NCI-H187 (cell line): ENCODE measurements at regions not wholly inside any gene's neighbourhood (a gene's known extent, or its start where the extent isn't known, plus 50 kb on each side); places are given as distances from the start of the nearest gene placed in this dataset.

Experiments
- DNase-seq, 2 experiments: peaks; one replicate each; lab custom pipeline; 2025; lab: John Stamatoyannopoulos, UW

DNA sequence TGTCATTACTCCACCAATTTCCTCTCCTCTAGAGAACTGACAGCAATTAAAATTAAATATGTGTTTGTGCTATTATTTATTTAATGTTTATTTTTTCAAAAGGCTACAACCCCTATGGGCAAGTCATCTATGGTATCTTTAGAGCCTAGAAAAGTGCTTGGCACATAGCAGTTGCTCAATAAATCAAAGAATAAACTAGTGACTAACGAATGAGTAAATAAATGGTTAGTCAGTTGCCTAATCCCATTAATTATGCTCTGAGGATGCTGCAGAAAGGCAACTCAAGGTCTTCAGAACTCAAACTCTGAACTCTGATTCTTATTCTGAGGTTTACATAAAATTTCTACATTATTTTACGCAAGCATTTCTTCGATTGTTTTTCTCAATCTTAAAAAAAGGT is 193.0 kb upstream of the TSHZ2 start:
- no peak for DNase-seq

DNA sequence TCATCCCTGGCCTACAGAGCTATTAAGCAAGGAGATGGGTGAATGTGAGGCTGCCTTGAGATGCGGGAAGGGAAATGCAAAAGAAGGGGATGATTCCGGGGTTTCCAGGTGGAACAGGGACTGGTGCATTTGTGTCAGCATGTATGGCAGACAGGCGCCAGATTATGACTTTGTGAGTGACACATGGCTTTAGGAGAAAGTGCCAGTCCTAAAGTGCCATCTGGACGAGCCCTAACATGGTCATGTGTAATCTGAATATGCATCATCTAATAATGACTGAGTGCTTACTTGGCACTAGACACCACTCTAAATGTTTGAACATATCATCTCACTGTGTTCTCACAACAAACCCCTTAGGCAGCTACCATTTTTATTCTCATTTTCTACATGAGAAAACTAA is 195.0 kb upstream of the TSHZ2 start:
- no peak for DNase-seq

DNA sequence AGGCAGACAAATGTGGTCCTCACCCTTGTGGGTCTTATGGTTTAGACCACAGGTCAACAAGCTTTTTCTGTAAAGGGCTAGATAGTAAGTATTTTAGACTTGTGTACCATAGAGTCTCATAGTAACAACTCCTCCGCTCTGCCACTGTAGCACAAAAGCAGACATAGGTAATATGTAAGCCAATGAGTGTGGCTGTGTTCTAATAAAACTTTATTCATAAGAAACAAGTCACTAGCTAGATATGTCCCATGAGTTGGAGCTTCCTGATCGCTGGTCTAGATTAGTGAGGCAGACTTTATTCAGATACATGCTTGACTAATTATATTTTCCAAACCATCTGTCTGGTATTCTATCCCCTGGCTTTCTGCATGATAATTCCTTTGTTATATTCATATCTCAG is 196.4 kb upstream of the TSHZ2 start:
- DNase-seq = no peak

DNA sequence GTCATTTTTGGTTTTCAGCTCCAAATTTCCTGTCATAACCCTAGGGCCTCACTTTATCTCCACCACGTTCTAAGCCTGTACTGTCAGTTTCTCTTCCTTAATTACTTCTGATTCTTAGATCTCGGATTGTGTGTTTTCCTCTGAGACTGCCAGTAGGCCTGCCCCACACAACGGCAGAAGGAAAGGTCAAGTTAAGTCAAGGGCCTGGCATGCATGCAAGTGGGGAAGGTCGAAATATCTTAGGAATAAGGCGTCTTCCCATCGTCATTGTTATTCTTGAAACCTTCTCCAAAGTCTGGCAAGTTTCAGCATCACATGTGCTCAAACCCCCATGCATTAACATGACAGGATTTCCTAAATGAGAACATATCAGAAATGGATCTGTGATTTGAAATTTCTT is 203.5 kb upstream of the TSHZ2 start:
- no peak for DNase-seq

DNA sequence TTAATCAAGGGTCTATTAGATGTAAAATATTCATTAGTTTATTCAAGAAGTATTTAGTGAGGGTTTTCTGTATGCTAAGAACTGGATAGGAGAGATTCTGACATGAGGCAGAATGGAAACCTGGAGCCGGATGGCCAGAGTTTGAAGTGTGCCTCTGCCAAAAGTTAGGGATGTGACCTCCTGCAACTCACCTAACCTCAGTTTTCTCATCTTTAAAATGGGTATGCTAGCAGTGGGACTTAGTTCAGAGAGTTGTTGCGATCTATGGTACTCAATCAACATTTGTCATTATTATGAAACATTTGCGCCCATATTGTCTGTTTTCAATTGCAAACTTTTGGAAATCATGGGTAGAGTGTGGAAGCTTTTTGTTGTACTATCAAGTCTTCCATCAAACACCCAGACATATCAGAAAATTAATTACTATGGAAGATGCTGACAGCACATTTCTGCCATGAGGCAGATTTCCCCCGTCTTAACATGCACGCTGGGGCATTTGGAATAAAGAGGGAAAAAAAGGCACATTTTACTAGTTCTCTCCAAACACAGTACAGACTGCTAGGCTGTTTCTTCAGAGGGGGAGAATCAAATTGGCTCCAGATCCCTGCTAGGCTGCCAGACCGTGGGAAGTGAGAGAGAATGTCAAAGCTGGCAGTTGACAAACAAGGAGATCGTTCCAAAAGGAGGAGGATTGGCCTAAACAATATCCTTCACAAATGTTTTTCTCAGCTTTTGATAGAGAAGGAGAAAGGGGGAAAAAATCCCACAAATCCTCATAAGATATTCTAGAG is 205.3 kb upstream of the TSHZ2 start:
- no peak for DNase-seq

DNA sequence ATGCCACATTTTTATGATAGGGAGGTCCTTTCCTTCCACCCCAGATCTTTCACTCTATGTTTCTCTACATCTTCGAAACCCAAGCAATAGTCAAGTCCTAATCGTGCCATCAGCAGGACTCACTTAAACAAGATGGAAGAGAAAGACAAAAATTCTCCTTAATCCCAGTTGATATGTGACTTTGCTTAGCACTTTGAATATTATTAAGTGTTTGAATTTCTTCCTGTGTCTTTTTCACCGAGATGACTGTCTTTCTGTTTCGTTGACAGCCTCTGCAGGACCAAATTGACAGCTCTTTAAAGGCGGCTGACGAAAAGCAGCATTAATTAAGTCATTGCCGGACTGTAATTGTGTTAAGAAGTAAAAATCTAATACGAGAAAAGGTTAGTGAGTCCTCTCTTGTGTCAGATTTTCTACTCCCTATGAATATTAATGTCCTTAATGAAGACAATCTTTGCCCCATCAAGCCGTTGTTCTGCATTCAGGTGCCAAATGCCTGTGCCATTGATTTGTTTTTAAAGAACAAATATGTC is 208.8 kb upstream of the TSHZ2 start:
- DNase-seq = no peak

DNA sequence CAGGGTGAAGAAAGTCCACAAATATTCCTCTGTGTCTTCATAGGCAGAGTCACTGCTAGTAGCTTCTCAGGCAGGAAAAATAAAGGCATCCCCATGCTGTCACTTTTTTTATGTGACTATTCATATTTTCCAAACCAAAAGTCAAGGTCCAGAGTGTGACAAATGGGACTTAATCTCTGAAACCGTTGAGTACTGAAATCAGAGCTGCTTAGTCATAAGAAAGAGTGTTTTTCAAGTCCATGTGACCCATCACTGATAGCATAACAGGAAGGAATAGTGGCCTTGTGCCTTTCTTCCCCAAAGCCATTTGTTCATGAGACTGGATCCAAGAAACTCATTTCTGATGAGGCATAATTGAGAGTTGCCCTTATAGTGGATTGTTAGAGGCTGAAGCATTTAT is 210.3 kb upstream of the TSHZ2 start:
- DNase-seq = no peak

DNA sequence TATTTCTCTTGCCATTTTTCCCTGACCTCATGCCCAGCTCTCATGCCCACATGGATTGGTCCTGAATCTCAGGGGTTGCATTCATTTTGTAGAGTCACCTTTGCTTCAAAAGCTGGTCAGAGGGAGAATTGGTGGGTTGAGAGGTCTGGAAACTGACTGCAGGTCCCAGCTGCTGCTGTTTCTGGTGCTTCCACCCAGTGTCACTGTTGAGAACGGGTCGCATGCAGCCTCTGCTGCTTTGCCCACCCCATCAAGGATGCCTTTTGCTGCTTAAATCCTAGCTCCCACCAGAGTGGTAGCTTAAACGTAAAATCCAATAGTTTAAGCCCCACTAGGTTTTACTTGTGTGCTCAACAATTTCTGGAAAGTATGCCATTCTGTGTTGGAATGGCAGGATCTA is 211.4 kb upstream of the TSHZ2 start:
- DNase-seq = no peak

DNA sequence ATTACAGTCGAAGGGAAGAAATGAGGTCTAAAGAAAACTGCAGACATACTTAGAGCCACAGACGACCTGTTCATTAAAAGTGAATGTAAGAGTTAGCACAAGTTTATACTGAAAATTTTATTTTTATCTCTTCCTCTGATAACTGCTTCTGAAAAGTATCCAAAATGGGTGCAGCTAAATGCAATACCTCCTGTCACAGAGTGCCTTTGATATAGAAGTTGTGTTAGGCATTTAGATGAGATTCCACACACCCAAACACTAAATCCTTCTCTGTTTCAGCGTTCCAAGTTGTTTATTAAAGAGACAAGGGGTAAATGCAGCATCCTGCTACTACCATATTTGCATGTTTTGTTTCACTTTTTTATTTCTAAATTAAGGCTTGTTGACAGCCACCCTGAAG is 214.7 kb upstream of the TSHZ2 start:
- no peak for DNase-seq

DNA sequence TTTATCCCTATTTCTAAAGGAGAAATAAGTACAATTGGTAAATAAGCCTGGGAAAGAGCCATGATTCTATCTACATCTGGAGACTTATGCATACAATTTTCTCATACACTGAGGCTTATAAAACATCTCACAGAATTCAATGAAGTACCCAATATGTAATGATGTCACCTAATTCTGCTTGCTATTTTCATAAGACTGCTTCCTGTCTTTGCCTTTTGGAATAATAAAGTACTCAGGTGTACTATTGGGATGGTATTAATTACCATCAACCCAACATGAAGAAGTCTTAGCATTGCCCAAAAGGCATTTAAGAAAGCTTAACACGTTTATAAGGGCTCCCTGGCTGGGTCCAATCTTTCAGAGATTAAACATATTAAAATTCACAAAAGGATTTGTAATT is 216.4 kb upstream of the TSHZ2 start:
- no peak for DNase-seq

DNA sequence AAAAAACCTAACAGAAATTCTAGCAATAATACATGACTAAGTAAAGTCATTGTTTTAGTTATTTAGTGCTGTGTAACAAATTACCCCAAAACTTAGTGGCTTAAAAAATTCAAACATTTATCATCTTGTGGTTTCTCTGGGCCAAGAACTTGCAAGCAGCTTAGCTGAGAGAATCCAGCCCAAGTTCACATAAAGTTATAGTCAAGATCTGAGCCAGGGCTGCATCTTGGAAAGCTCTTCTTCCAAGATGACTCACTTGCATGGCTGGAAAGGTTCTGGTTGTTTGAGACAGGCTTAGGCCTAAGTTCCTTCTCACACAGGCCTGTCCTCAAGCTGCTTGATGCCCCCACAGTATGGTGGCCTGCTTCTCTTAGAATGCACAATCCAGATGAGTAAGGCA is 217.8 kb upstream of the TSHZ2 start:
- no peak for DNase-seq

DNA sequence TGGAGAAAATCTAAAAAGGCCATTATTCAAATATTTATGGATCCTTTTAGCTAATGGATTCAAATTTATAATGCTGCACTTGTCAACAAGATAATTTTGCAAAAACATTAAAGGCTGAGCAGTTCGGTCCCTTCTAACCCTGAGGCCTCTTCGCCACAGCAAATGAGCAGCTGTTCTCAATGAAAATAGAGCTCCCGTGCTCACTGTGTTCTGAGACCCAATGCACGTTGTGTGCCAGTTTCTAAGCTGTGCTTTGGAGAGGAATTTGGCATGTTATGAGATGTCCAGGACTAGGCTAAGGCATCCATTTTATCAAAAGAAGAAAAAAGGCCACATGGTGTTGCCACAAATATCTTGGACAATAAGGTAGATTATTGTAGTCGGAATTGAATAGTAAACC is 220.1 kb upstream of the TSHZ2 start:
- no peak for DNase-seq

DNA sequence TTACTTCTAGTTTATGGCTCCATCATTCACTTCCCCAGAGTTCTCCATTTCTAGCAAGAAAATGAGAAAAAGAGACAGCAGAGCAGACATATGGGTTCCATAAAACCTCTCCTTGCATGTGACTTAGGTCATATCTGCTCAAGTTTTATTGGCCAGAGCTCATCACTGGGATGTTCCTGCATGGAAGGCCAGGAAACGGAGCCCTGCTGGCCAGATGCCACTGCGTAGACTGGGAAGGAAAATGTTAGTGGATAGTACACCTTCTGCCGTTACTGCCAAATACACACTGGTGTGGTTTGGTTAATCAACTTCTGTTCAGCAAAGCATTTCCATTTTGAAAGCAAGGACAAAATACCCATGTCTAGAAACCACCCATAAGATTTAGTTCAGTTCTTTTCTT is 220.6 kb upstream of the TSHZ2 start:
- DNase-seq = no peak

DNA sequence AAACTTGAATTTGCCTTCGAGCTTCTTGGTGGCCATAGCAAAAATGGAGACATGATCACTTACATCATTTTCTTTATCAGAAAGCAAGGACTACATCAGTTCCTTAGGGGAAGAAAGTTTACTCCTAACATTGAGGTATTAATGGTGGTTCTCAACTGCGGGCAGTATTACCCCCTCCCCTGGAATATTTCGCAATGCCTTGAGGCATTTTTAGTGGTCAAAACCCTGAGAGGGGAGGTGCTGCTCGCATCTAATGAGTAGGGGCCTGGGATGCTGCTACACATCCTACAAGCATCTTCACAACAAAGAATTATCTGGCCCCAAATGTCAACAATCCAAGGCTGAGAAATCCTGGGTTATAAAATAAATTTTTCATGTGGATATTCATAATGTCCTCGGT is 222.2 kb upstream of the TSHZ2 start:
- no peak for DNase-seq

DNA sequence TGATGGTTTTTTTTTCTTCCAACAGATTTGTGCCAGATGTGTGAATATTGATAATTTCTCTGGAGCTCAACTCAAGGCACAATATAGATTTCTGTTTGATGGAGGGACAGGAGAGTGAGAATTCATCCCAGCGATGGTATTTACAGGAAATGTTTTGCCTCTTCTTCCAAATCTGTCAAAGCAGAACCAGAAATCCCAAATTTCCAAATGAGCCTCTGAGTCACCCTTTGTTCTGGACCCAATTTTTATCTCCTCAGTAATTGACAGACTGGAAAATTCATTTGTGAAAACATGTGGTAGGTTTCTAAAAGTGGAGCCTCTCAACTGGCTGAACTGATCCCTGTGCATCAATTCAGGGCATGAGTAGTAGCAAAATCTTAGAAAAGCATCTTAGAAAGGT is 223.2 kb upstream of the TSHZ2 start:
- no peak for DNase-seq

DNA sequence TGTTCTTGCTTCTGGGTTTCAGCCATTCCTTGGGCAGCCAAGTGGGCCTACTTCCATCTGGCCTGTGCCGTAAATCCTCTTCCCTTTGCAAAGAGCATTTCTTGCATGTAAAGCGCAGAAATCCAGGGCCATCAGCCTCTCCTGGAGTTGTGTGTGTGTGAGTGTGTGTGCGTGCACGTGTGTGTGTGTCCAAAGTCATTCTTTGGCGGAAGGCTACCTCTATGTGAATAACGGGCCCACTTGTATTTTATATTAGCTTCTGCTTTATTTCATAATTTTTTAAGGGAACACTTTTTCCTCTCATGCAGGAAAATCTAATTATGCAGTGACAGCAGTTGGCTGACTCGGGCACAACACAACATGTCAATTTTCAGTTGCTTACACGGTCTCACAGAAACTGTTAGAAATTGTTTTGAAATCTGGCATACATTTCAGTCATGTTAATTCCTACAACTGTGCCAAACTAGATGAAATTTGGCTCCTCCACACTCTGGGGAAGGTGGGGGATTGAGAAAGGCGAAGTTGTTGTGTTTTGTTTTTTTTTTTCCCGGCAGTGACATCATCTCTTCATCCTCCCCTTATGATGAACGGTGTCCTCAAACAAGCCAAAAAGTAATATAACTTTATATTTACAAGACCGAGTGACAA is 223.7 kb upstream of the TSHZ2 start:
- DNase-seq = no peak

DNA sequence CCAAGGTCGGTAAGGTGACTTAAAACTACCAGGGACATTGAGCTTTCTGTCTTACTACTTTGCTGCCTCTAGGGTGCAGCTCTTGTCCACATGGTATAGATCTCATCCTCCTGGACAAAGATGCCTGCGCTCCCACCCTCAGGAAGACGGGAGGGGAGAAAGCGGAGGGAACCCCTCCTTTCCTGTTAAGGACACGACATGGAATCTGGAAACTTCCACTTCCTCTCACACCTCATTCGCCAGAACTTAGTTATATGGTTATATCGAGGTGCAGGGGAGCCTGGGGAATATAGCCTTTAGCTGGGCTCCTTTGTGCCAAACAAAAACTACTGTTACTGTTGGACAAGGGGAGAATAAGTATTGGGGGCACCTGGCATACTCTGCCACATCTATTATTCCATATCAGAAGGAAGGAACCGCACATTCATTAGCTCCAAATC is 224.3 kb upstream of the TSHZ2 start:
- no peak for DNase-seq

DNA sequence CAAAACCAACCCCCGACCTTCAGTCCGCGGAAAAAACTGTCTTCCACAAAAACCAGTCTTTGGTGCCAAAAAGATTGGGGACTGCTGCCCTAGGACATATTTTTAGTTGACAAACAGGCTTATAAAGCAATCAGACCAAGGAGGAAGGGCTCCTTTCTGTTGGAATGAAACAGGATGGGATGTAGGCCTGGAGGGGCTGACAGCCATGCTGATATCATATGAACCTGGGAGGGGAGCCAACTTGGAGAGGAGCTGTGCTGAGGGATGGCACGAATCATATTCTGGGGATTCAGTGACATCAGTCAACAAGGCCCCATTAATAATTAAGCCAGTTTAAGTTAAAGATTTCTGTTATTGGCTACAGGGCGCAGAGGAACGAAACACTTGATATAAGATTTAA is 225.4 kb upstream of the TSHZ2 start:
- DNase-seq = no peak

DNA sequence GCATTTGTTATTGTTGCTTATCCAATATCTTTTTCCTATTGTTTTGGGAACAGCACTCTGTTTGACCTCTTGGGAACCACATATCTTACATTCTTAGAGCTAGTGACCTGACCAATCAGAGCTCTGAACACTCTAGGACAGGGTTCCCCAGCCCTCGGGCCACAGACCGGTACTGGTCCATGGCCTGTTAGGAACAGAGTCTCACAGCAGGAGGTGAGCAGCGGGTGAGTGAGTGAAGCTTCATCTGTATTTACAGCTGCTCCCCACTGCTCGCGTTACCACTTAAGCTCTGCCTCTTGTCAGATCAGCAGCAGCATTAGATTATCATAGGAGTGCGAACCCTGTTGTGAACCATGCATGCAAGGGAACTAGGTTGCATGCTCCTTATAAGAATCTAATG is 226.0 kb upstream of the TSHZ2 start:
- DNase-seq = peak; percentile 12 to 13

DNA sequence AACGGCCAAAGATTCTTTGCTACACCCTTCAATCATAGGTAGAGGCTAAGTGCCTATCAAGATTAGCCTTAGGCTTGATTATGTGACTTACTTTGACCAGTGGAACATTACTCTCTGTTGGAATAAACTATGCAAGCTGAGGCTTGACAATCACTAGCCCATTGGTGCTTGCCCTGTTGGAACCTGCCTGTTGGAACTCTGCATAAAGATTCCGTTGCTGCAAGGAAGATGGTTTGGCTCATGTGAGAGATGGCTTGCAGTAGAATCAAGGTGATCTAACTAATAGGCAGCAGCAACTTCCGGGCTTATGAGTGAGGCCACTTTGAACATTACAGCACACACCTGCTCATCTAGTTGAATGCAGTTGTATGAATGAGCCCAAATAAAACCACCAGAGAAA is 227.7 kb upstream of the TSHZ2 start:
- DNase-seq = no peak

DNA sequence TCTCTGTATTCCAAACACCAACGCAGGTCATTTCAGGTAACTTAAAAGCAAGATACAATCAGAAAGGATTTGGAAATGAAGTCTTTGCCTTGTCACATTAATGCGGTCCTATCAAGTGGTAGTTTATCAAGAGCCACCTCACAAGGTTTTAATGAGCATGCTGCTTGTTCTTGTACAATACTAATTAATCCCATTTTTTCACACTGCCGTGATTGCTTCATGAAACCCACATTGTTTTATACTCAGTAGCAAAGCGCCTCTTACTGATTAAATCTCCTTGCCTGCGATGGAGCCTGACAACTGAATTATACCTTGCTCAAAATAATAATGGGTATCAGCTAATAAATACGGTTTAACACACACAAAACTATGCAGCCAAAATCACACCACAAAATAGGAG is 234.1 kb upstream of the TSHZ2 start:
- DNase-seq = no peak

DNA sequence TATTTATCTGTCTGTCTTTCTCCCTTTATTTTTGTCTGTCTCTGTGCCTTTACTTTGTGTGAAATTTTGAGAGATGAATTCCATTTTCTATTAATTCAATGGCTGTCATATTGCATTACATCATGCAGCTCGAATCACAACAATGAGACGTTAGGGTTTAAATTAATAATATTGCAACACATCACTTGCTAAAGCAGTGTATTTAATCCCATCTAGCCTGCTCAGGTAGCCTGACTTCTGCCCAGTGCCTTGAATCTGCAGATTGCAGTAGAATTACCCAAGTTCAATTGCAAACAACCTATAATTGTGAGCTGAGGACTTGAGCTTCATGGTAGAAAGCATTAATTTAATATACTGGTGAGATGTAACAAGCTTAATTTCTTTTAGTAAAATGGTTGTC is 235.7 kb upstream of the TSHZ2 start:
- DNase-seq = no peak

DNA sequence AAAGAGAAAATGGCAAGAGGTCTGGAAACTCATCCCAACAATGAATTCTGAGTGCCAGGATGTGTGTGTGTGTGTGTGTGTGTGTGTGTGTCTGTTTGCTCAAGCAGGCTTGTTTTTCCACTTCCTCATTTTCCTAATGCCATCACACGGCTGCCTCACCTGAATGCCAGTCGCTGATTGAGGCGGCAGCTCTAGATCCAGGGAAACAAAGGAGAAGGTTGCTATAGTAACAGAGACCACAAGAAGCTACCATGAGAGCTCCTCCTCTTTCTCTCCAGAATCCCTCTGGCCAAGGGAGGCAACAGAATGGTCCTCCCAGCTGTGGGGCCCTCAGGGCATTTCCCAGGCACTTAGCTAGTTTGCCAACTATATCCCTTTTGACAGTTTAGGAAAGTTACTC is 241.1 kb upstream of the TSHZ2 start:
- no peak for DNase-seq
